ENCODE measurements at regions not wholly inside any gene's neighbourhood (a gene's known extent, or its start where the extent isn't known, plus 50 kb on each side); places are given as distances from the start of the nearest gene placed in this dataset.

DNA sequence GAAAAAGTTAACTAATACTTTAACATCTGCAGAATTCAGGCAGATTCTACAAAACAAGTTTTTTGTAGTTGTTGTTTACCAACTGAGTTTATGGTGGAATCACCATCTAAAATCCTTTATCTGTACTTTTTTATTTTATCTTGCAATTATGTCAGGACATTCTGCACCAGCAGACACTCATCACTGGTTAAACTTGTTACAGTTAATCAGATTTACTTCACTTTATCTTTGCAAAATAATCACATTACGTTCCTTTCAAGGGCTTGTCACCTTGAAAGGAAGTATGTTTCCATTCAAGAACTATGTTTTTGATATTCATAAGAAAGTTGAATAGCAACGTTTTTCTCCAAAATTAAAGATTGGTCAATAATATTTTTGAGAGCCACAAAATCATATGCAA, 796.6 kb upstream of the ROBO1 start:
- no peaks in the 10 kb centered on the region for H3K9me1 ChIP-seq (ENCODE audit: control insufficient read depth, insufficient read depth, low read length)
- no peak overlapping the region for H3K4me3 ChIP-seq
- no peaks in the 10 kb centered on the region for H3K9me3 ChIP-seq (replicated peaks; ENCODE audit: control insufficient read depth, insufficient read depth, low read depth, low read length)
- ATAC-seq: no peak
- no peak for DNase-seq (ENCODE audit: extremely low read depth in 1 of 4, low spot score in 3 of 4)
- no peaks in the 10 kb centered on the region for H3K36me3 ChIP-seq (ENCODE audit: control insufficient read depth, insufficient read depth, low read length)
- no TSS peak for BruUV-seq (replicated peaks)
- POLR2A ChIA-PET: no interaction called here
- CTCF ChIA-PET (ENCODE audit: low intra/inter-chr PET ratio): no interaction called here
- FAIRE-seq: no peak
- H3K27me3 ChIP-seq (ENCODE audit: control insufficient read depth in 2 of 2, insufficient read depth in 2 of 2, low read length in 2 of 2): no peaks in the 10 kb centered on the region
- no peaks in the 10 kb centered on the region for H3K4me1 ChIP-seq (replicated peaks in 1 of 2; ENCODE audit: control insufficient read depth in 2 of 2, insufficient read depth in 2 of 2, low read length in 2 of 2)
- H3K9ac ChIP-seq (ENCODE audit: insufficient read depth in 1 of 2, low read depth in 2 of 2, low read length in 2 of 2): no peak overlapping the region
- TF ChIP-seq CAMTA2 (CRISPR knock-in tag; conservative IDR thresholded peaks at IDR 0.05) (no peak), MCM7 (IDR thresholded peaks at IDR 0.05) (no peak), MAFK (IDR thresholded peaks at IDR 0.05; ENCODE audit: low read length) (no peak), TGIF2 (CRISPR knock-in tag; IDR thresholded peaks at IDR 0.05) (no peak), ZNF644 (tag; IDR thresholded peaks at IDR 0.05; ENCODE audit: low read depth) (no peak), NCOA6 (IDR thresholded peaks at IDR 0.05) (no peak), PML (IDR thresholded peaks at IDR 0.05; ENCODE audit: low read length) (no peak), SRSF3 (IDR thresholded peaks at IDR 0.05; ENCODE audit: insufficient read depth, low read length) (no peak), SAFB2 (IDR thresholded peaks at IDR 0.05; ENCODE audit: borderline replicate concordance, low read depth, low read length, severe bottlenecking) (no peak), EZH2 (IDR thresholded peaks at IDR 0.05; ENCODE audit: borderline replicate concordance, low read depth, low read length) (no peak), ZNF24 (IDR thresholded peaks at IDR 0.05) (no peak), ZBTB1 (CRISPR knock-in tag; IDR thresholded peaks at IDR 0.05; ENCODE audit: borderline replicate concordance, low read depth) (no peak), NELFE (IDR thresholded peaks at IDR 0.05; ENCODE audit: insufficient read depth, insufficient read length) (no peak), SP1 (CRISPR knock-in tag; IDR thresholded peaks at IDR 0.05) (no peak), FOXA3 (CRISPR knock-in tag; conservative IDR thresholded peaks at IDR 0.05 in 1 of 2, IDR thresholded peaks at IDR 0.05 in 1 of 2) (no peak), ZBED1 (IDR thresholded peaks at IDR 0.05) (no peak), WHSC1 (IDR thresholded peaks at IDR 0.05; ENCODE audit: low read length) (no peak)
- TF ChIP-seq, protein P1, sequence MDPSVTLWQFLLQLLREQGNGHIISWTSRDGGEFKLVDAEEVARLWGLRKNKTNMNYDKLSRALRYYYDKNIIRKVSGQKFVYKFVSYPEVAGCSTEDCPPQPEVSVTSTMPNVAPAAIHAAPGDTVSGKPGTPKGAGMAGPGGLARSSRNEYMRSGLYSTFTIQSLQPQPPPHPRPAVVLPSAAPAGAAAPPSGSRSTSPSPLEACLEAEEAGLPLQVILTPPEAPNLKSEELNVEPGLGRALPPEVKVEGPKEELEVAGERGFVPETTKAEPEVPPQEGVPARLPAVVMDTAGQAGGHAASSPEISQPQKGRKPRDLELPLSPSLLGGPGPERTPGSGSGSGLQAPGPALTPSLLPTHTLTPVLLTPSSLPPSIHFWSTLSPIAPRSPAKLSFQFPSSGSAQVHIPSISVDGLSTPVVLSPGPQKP (CRISPR knock-in tag; IDR thresholded peaks at IDR 0.05): no peak
- intact Hi-C loops (cut with micrococcal nuclease) (no loop called here), in situ Hi-C loops (cut with MboI) (no loop called here)
- no peak overlapping the region for H3K4me2 ChIP-seq (ENCODE audit: insufficient read depth, low read length)
- no peak overlapping the region for H3K27ac ChIP-seq (ENCODE audit: extremely low read depth, low read depth, low read length)
- no peaks in the 10 kb centered on the region for H3K79me2 ChIP-seq (ENCODE audit: control insufficient read depth, insufficient read depth, low read length)
- no peaks in the 10 kb centered on the region for H4K20me1 ChIP-seq (replicated peaks; ENCODE audit: control insufficient read depth, insufficient read depth, low read length)
- H2AFZ ChIP-seq (ENCODE audit: low read depth, low read length): no peak overlapping the region
- 0% methylated on average over 2 of the region's 2 CpGs for WGBS (ENCODE audit: insufficient coverage, low coverage, missing lambda C conversion rate)

Data from K562 (cell line).